ENCODE measurements at regions not wholly inside any gene's neighbourhood (a gene's known extent, or its start where the extent isn't known, plus 50 kb on each side); places are given as distances from the start of the nearest gene placed in this dataset.
"Not testable (repeated sequence)": the region's sequence is repeated elsewhere in the genome, so short reads cannot be mapped to it uniquely, and the experiment has no call there.

- not testable (repeated sequence) for TF ChIP-seq CTCF, POLR2A (IDR thresholded peaks at IDR 0.05)
Observed at GRCh38 chr12:131659976-131660375, 50.9 kb upstream of the SFSWAP start.
